ENCODE measurements at regions not wholly inside any gene's neighbourhood (a gene's known extent, or its start where the extent isn't known, plus 50 kb on each side); places are given as distances from the start of the nearest gene placed in this dataset.

- DNase-seq (ENCODE audit: low read depth in 2 of 2) = no peak
Measured at GRCh38 chr6:93083337-93084230, 335.8 kb downstream of the EPHA7 start.

- DNase-seq (ENCODE audit: low read depth in 2 of 2) = no peak
Measured at GRCh38 chr6:93081901-93082300, 337.5 kb downstream of the EPHA7 start.

- DNase-seq (ENCODE audit: low read depth in 2 of 2) = no peak
Measured at GRCh38 chr6:93079061-93079460, 340.3 kb downstream of the EPHA7 start.

- no peak for DNase-seq (ENCODE audit: low read depth in 2 of 2)
Measured at GRCh38 chr6:93073811-93074210, 345.5 kb downstream of the EPHA7 start.

GRCh38 chr6:93069856-93070255, 349.5 kb downstream of the EPHA7 start:
- DNase-seq (ENCODE audit: low read depth in 2 of 2) = no peak

- no peak for DNase-seq (ENCODE audit: low read depth in 2 of 2)
Measured at GRCh38 chr6:93059911-93060310, 359.4 kb downstream of the EPHA7 start.

GRCh38 chr6:93057584-93057983, 361.8 kb downstream of the EPHA7 start:
- no peak for DNase-seq (ENCODE audit: low read depth in 2 of 2)

- no peak for DNase-seq (ENCODE audit: low read depth in 2 of 2)
Measured at GRCh38 chr6:93048381-93048780, 371.0 kb downstream of the EPHA7 start.

GRCh38 chr6:93047033-93047432, 372.3 kb downstream of the EPHA7 start:
- DNase-seq (ENCODE audit: low read depth in 2 of 2) = no peak

GRCh38 chr6:93045156-93045555, 374.2 kb downstream of the EPHA7 start:
- DNase-seq (ENCODE audit: low read depth in 2 of 2) = no peak

GRCh38 chr6:93040375-93040774, 379.0 kb downstream of the EPHA7 start:
- no peak for DNase-seq (ENCODE audit: low read depth in 2 of 2)

GRCh38 chr6:93036835-93037234, 382.5 kb downstream of the EPHA7 start:
- DNase-seq (ENCODE audit: low read depth in 2 of 2) = no peak

- no peak for DNase-seq (ENCODE audit: low read depth in 2 of 2)
Measured at GRCh38 chr6:93035756-93036155, 383.6 kb downstream of the EPHA7 start.

GRCh38 chr6:93021235-93021915, 398.0 kb downstream of the EPHA7 start:
- DNase-seq (ENCODE audit: low read depth in 2 of 2) = no peak

- no peak for DNase-seq (ENCODE audit: low read depth in 2 of 2)
Measured at GRCh38 chr6:93017626-93018025, 401.7 kb downstream of the EPHA7 start.

- DNase-seq (ENCODE audit: low read depth in 2 of 2) = no peak
Measured at GRCh38 chr6:93017213-93017612, 402.1 kb downstream of the EPHA7 start.

GRCh38 chr6:93013054-93013453, 406.3 kb downstream of the EPHA7 start:
- DNase-seq (ENCODE audit: low read depth in 2 of 2) = no peak

GRCh38 chr6:93008375-93008774, 411.0 kb downstream of the EPHA7 start:
- DNase-seq (ENCODE audit: low read depth in 2 of 2) = no peak

GRCh38 chr6:92989656-92990055, 429.7 kb downstream of the EPHA7 start:
- no peak for DNase-seq (ENCODE audit: low read depth in 2 of 2)

- DNase-seq (ENCODE audit: low read depth in 2 of 2) = no peak
Measured at GRCh38 chr6:92979281-92979680, 440.1 kb downstream of the EPHA7 start.

GRCh38 chr6:92977018-92977417, 442.3 kb downstream of the EPHA7 start:
- DNase-seq (ENCODE audit: low read depth in 2 of 2) = no peak

GRCh38 chr6:92967362-92967761, 452.0 kb downstream of the EPHA7 start:
- DNase-seq (ENCODE audit: low read depth in 2 of 2) = no peak

GRCh38 chr6:92962846-92963245, 456.5 kb downstream of the EPHA7 start:
- no peak for DNase-seq (ENCODE audit: low read depth in 2 of 2)
